Right lobe of liver (tissue), 4 donors: ENCODE measurements at regions not wholly inside any gene's neighbourhood (a gene's known extent, or its start where the extent isn't known, plus 50 kb on each side); places are given as distances from the start of the nearest gene placed in this dataset.

Experiments
- POLR2A ChIP-seq: fragments of 450-650 bp; IDR thresholded peaks from one replicate; pipeline ENCODE4 v1.6.1; 2017; ENCODE audit warnings: antibody characterized with exemption, mild to moderate bottlenecking
- TF ChIP-seq, protein P1 (sequence below), 4 donors: fragments of 200-600 bp in 3 of 4; fragments of 450-650 bp in 1 of 4; IDR thresholded peaks; one replicate each; pipeline versions ENCODE4 v1.5.1 to v1.8.0; 2016 to 2022; ENCODE audit warnings: antibody characterized with exemption in 4 of 4, mild to moderate bottlenecking in 2 of 4
- donor health status: DM: no; HTN: no; CAD: no.
- donor health status: DM: no; HTN: no; CAD: no.
- donor health status: DM: no; HTN: yes; CAD: no.

DNA sequence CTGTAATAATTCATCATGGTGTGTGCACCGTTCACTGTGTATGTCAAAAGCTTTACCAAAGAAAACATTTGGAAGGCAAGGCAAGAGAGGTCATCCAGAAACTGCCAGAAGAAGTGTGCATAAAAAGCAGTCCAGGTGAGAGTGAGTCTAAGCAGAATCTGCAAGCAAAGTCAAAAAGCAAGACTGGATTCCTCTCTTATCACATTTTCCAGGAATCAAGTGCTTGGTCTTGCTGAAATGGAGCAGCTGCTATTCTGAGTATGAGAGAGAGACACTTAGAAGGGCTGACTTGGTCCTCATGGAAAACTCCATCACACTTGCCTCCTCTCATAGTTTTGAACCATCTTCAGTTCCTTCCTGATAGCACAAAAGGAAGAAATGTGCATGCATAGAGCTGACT, 231.3 kb downstream of the ANAPC1 start:
- no peak for TF ChIP-seq POLR2A
- TF ChIP-seq, protein P1, sequence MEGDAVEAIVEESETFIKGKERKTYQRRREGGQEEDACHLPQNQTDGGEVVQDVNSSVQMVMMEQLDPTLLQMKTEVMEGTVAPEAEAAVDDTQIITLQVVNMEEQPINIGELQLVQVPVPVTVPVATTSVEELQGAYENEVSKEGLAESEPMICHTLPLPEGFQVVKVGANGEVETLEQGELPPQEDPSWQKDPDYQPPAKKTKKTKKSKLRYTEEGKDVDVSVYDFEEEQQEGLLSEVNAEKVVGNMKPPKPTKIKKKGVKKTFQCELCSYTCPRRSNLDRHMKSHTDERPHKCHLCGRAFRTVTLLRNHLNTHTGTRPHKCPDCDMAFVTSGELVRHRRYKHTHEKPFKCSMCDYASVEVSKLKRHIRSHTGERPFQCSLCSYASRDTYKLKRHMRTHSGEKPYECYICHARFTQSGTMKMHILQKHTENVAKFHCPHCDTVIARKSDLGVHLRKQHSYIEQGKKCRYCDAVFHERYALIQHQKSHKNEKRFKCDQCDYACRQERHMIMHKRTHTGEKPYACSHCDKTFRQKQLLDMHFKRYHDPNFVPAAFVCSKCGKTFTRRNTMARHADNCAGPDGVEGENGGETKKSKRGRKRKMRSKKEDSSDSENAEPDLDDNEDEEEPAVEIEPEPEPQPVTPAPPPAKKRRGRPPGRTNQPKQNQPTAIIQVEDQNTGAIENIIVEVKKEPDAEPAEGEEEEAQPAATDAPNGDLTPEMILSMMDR (IDR thresholded peaks at IDR 0.05): no peak
